ENCODE measurements at regions not wholly inside any gene's neighbourhood (a gene's known extent, or its start where the extent isn't known, plus 50 kb on each side); places are given as distances from the start of the nearest gene placed in this dataset.

DNA sequence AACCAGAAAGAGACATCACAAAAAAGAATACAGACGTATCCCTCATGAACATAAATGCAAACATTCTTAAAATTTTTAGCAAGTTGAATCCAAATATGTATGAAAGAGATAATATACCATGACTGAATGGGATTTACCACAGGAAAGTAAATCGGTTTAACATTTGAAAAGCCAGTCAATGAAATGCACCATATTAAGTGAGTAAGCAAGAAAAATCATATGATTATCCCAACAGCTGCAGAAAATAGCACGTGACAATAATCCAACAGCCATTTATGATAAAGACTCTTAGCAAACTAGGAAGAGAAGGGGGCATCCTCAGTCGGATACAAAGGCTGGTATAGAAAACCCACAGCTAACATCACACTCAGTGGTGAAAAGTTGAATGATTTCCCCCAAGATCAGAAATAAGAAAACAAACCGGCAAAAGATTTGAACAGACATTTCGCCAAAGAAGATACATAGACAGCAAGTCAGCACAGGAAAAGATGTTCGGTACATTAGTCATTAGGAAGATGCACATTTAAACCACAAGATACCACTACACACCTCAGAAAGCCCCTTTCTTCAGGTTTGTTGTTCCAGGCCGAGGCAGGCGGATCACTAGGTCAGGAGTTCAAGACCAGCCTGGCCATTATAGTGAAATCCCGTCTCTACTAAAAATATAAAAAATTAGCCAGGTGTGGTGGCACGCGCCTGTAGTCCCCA, 144.3 kb downstream of the INHBB start:
- CTCF ChIA-PET = no interaction called here
- Histone ChIP-seq H3K4me2 (ENCODE audit: control insufficient read depth, insufficient read depth) (no peak overlapping the region), H3K4me1 (ENCODE audit: control insufficient read depth, insufficient read depth, low read length) (no peaks in the 10 kb centered on the region), H4K20me1 (ENCODE audit: control insufficient read depth, insufficient read depth) (no peaks in the 10 kb centered on the region), H2AFZ (ENCODE audit: control insufficient read depth, low read depth, low read length) (no peak overlapping the region), H3K36me3 (ENCODE audit: control insufficient read depth in 2 of 2, insufficient read depth in 2 of 2, low read length in 1 of 2) (no peaks in the 10 kb centered on the region), H3K27me3 (replicated peaks in 1 of 2; ENCODE audit: control insufficient read depth in 2 of 2, insufficient read depth in 2 of 2, low read length in 1 of 2) (no peaks in the 10 kb centered on the region; a peak in 3 of 4 replicates), H3K9ac (ENCODE audit: control insufficient read depth, insufficient read depth, low read length) (no peak overlapping the region), H3K27ac (ENCODE audit: control insufficient read depth, insufficient read depth) (no peak overlapping the region), H3K79me2 (ENCODE audit: control insufficient read depth, insufficient read depth, low read length) (no peaks in the 10 kb centered on the region), H3K9me3 (replicated peaks; ENCODE audit: control insufficient read depth, insufficient read depth, low read length) (no peaks in the 10 kb centered on the region), H3K4me3 (no peak overlapping the region)
- SMC1A ChIA-PET (ENCODE audit: uncharacterized antibody, unreplicated experiment) = no interaction called here
- BruUV-seq (replicated peaks) = no TSS peak
- TF ChIP-seq BMI1 (IDR thresholded peaks at IDR 0.05; ENCODE audit: borderline replicate concordance) (no peak), MEF2B (IDR thresholded peaks at IDR 0.05; ENCODE audit: partially characterized antibody, poor library complexity, severe bottlenecking) (no peak), ZNF207 (IDR thresholded peaks at IDR 0.05; ENCODE audit: borderline replicate concordance) (no peak), BRCA1 (IDR thresholded peaks at IDR 0.05; ENCODE audit: low read depth, low read length) (no peak), IRF4 (IDR thresholded peaks at IDR 0.05; ENCODE audit: low read depth, low read length) (no peak), SMAD1 (IDR thresholded peaks at IDR 0.05; ENCODE audit: low read depth, partially characterized antibody) (no peak), SMARCA5 (IDR thresholded peaks at IDR 0.05) (no peak), BCL11A (IDR thresholded peaks at IDR 0.05; ENCODE audit: low read depth, low read length) (no peak), NR2C2 (IDR thresholded peaks at IDR 0.05; ENCODE audit: borderline replicate concordance, control insufficient read depth, insufficient read length, low read depth) (no peak), BHLHE40 (IDR thresholded peaks at IDR 0.05; ENCODE audit: borderline replicate concordance in 1 of 2, low read depth in 2 of 2, low read length in 1 of 2) (no peak)
- no peak for FAIRE-seq
- POLR2A ChIA-PET = no interaction called here
- in situ Hi-C loops (cut with MboI) (no loop called here), intact Hi-C loops (cut with micrococcal nuclease; ENCODE audit: unreplicated experiment) (no loop called here)
- no peak for ATAC-seq
- WGBS (ENCODE audit: insufficient coverage, insufficient replicate concordance, low lambda C conversion rate, missing lambda C conversion rate) = 43% methylated on average over 12 of the region's 12 CpGs
- DNase-seq (ENCODE audit: low read depth, low spot score) = no peak
- RAD21 ChIA-PET (ENCODE audit: unreplicated experiment) = no interaction called here

Data from GM12878 (cell line).